HG03159 (cell line): ENCODE measurements at regions not wholly inside any gene's neighbourhood (a gene's known extent, or its start where the extent isn't known, plus 50 kb on each side); places are given as distances from the start of the nearest gene placed in this dataset.
"Not testable (repeated sequence)": the region's sequence is repeated elsewhere in the genome, so short reads cannot be mapped to it uniquely, and the experiment has no call there.

Experiments
- ATAC-seq: cut with Tn5 transposase; IDR thresholded peaks from one replicate; pipeline ENCODE4 v1.9.1; 2021; ENCODE audit warnings: mild to moderate bottlenecking, moderate library complexity; ENCODE audit not compliant: unreplicated experiment

DNA sequence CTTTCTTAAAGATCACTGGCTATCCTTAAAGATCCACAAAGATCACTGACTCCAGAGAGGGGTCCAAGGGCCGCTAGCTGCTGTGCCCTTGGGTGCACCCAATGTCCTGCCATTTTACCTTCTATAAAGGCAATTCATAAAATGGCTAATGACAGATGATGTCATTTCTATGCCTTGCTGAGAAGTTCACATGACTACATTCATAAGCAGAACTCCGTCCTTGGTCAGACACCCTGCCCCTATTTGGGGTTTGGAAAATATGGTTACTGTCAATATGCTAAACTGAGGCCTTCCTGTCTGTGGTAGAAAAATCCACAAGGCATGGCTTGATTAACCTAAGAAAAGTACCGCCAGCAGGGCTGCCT lies 60.9 kb upstream of the BMAL1 start:
- ATAC-seq = no peak

DNA sequence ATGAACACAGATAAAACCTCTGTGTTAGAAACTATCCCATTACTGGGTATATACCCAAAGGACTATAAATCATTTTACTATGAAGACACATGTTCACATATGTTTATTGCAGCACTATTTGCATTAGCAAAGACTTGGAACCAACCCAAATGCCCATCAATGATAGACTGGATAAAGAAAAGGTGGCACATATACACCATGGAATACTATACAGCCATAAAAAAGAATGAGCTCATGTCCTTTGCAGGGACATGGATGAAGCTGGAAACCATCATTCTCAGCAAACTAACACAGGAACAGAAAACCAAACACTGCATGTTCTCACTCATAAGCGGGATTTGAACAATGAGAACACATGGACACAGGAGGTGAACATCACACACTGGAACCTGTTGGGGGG lies 58.9 kb upstream of the BMAL1 start:
- not testable (repeated sequence) for ATAC-seq

DNA sequence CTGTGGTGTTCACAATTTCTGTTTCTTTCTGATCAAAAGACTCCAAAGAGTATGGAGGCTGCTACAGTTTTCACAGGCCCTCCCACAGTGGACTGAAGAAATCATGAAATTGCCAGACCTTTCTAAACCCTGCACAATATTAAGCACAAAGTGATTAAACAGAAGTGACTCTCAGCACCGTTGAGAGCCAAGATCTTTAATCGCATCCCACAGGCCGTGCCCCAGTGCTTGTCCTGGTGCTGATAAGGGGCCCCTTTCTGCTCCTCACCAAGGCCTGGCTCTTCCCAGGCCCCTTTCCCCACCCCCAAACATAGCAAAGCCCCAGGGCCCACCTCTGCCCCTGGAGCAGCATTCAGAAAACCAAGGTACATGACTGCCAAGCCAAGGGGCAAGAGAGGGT lies 57.4 kb upstream of the BMAL1 start:
- no peak for ATAC-seq

DNA sequence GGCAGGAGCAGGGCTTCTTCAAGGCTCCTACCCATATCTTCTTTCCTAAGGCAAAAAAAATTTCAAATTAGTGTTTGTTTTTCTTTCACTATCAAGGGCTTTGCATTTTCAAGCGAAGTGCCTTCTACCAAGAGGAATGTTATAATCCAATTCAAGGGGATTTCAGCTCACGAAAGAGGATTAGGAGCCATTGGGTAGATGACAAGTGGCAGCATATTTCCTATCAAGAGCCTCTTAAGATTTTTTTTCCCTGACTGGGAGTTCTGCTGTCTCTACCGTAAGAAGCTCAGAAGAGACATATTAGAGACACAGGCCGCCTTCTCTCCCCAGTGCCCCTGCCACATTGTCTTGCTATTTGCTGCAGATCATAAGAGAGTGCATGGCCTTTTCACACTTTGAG lies 55.9 kb upstream of the BMAL1 start:
- ATAC-seq = no peak

DNA sequence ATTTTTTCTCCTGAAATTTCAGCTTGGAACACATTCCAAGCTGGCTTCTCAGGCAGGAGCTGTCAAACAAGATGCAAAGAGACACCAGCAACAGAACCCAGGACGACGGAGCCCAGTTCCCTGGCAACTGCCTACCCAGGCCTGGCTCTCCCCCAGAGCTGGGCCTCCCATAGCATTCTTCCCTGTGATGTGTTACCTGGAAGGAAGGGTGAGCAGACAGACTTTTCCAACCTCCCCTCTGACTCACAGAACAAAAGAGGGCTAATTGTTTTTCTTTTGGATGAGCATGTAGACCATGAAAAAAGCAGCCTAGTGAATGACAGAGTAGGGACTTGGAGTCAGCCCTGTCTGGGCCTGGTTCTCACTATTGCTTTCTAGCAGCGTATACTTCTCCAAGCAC lies 55.3 kb upstream of the BMAL1 start:
- ATAC-seq = no peak

DNA sequence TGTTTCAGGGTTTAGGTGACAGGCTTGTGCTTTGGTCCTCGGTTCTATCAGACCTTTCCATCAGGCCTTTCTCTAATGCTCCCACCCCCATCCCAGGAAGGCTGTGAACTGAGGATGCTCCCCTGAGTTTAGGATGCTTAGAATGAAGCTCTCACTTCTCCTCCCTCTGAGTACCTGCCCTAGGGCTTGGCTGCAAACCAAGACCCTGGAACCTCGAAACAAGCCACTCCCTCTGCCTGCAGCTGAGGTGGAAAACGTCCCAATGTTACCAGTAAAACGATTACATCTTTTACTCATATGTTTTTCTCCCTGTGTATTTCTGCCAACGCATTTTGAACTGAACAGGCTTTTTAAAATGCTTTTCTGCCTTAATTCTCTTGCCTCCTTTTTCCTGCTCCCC lies 54.5 kb upstream of the BMAL1 start:
- ATAC-seq = no peak

DNA sequence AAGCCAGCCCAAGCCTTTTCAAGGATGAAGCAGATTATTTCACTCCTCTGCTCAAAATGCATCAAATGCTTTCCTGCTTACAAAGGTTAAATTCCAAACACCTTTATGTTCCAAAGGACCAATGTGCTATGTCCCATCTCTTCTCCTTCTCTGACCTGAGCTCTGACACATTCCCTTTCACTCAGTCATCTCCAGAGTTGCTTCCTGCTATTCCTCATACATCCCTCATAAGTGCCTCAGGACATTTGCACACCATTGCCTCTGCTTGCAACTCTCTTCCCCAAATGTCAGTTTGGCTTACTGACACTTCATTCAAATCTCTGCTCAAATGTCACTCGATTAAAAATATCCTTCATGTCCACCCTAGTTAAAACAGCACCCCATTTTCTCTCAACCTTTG lies 53.3 kb upstream of the BMAL1 start:
- no peak for ATAC-seq

DNA sequence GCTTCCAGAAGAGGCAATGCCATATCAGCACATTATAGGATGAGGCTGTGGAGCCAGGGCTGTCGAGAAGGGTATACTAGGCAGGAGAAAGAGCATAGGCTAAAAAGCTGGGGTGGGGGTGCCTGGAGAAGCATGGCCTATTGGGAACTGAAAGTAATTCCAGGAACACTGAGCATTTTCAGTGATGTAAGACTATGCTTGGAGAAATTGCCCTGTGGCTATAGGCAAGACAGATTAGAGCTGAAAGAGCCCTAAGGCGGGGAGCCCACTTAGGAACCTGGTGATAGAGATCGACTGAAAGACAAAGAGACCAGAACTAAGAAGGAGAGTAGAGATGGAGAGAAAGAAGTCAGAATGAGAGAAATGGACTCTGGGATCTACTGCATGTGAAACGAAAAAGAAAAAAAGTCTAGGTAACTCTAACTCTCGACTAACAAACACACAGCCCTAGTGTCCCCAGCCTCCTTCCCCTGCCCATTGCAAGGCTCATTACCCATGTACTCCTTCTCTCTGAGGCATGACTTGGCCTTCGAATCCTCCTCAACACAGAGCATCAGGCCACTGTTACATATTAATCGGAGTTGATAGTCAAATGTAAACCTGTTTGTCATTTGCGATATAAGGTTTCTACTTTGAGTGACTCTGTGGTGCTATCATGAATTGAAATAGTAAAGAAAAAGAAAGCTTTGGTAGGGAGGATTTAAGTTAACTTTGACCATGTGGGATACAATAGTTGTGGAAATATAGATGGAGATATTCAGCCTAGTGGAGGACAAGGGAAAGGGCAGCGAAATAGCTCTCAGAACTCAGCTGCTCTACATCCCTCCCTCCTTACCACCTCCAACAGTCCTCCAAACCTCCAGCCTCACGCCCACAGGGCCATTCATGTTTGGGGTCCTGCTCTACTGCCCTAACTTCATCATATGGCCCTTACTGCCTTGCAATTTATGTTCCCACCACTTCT lies 52.3 kb upstream of the BMAL1 start:
- ATAC-seq = no peak

DNA sequence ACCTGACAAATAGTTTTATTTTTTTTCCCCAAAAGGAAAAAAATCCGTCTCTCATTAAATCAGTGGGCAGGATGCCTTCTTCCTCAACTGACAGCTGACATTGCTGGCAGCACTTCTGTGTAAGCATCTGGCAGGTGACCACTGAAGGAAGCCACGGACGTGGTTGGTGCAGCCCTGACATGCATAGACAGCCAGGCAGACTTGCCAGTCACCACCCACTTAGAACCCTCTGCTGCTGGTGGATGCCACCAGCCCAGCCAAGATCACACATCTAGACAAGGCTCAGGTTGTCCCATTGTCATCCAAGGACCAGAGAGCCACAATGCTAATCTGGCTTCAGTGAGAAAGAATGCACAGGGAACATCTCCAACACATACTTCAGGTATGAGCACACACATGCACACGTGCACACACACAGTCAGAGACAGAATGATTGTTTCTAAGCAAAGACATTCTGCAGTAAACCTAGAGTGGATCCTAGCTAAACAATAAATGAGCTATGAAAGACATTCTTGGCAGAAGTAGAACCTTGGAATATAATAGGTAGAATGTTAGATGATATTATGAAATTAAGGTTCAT lies 49.8 kb upstream of the BMAL1 start:
- no peak for ATAC-seq
